ENCODE measurements at regions not wholly inside any gene's neighbourhood (a gene's known extent, or its start where the extent isn't known, plus 50 kb on each side); places are given as distances from the start of the nearest gene placed in this dataset.

GRCh38 chr4:27090406-27090805 is 229.8 kb downstream of the STIM2 start:
- TF ChIP-seq CTCF (IDR thresholded peaks at IDR 0.05) (no peak), ZFX (IDR thresholded peaks at IDR 0.05; ENCODE audit: borderline replicate concordance) (no peak)
